HL-60 (cell line): ENCODE measurements at regions not wholly inside any gene's neighbourhood (a gene's known extent, or its start where the extent isn't known, plus 50 kb on each side); places are given as distances from the start of the nearest gene placed in this dataset.

ENCODE experiments used
- DNase-seq, 2 experiments: peaks; one replicate each; pipeline ENCODE4 v3.0.0-alpha.2; 2010 to 2020; ENCODE audit warnings: low read depth in 1 of 2, low spot score in 1 of 2
- H3K27ac ChIP-seq: fragments of 250-450 bp; sonication (Bioruptor Pico); replicated peaks from 2 replicates; pipeline ENCODE4 v1.5.1; 2020; ENCODE audit warnings: mild to moderate bottlenecking, moderate library complexity
- H3K27me3 ChIP-seq: fragments of 250-450 bp; sonication (Bioruptor Pico); 2 replicates; pipeline ENCODE4 v1.5.1; 2021; ENCODE audit warnings: mild to moderate bottlenecking, moderate library complexity; ENCODE audit not compliant: insufficient read depth, poor library complexity, severe bottlenecking
- H3K4me3 ChIP-seq: replicated peaks from 2 replicates; pipeline ENCODE4 v1.5.1; 2011; ENCODE audit warnings: mild to moderate bottlenecking, control low read depth, low read length; ENCODE audit not compliant: insufficient read depth
- GABPA ChIP-seq: IDR thresholded peaks from 2 replicates; pipeline ENCODE4 v1.6.1; 2012; ENCODE audit warnings: low read depth
- POLR2AphosphoS5 ChIP-seq: IDR thresholded peaks from 2 replicates; pipeline ENCODE4 v1.6.1; 2012; ENCODE audit warnings: low read depth
- SPI1 ChIP-seq: IDR thresholded peaks from 2 replicates; pipeline ENCODE4 v1.6.1; 2012; ENCODE audit warnings: low read depth, mild to moderate bottlenecking, borderline replicate concordance
- TF ChIP-seq, protein P1 (sequence below): IDR thresholded peaks from one replicate; pipeline ENCODE4 v1.5.1; 2011; ENCODE audit warnings: low read length, control low read depth, inconsistent platforms; ENCODE audit not compliant: insufficient read depth
- TF ChIP-seq, protein P2 (sequence below): IDR thresholded peaks from 2 replicates; pipeline ENCODE4 v1.6.1; 2012; ENCODE audit warnings: low read depth; ENCODE audit not compliant: insufficient replicate concordance

DNA sequence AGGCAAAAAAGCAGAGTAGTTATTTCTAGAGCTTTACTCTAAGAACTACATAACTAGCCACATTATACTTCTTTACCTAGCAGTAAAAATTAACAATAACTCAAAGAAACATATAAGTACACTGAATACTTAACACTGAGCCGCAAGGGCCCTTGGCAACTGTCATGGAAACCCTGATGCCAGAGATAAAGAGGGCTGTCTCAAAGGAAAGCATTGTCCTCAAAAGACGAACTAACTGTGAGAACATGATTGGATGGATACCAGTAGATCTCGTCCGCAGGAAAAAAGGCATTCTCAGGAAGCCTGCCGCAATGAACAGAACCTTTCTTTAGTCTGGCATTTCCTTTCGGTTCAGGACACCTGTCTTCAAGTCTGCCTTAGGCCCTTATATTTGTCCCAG, 379.0 kb upstream of the SLC30A5 start:
- no peak for DNase-seq

DNA sequence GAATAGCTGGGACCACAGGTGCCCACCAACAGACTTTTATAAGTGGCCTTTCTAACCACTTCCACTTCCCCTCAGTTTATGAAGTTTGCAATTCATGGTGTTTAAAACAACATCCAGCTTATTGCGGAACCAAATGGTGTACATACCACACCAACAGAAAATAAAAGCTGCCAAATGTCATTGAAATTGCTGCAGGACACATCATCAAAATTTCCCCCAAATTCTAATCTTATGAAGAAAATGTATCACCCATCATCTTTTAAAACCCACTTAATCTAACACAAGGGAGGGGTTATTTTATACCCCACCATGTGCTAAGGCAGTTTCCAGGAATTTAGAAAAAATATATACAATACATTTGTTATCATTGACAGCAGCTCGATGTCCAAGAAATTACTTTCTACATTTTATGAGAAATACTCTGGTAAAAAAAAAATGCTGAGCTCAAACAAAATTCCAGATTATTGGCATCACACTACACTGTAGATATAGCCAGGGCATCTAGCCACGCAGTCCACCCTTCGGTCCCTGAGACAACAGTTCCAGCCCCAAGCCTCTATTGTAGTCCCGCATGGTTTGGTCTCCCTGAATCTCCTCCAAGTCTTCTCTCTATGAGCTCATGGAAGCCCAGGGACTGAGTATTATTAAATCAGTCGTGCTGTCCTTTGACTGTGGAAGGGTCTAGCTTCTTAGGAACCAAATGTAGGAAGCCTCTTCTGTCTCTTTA, 372.8 kb upstream of the SLC30A5 start:
- TF ChIP-seq, protein P1, sequence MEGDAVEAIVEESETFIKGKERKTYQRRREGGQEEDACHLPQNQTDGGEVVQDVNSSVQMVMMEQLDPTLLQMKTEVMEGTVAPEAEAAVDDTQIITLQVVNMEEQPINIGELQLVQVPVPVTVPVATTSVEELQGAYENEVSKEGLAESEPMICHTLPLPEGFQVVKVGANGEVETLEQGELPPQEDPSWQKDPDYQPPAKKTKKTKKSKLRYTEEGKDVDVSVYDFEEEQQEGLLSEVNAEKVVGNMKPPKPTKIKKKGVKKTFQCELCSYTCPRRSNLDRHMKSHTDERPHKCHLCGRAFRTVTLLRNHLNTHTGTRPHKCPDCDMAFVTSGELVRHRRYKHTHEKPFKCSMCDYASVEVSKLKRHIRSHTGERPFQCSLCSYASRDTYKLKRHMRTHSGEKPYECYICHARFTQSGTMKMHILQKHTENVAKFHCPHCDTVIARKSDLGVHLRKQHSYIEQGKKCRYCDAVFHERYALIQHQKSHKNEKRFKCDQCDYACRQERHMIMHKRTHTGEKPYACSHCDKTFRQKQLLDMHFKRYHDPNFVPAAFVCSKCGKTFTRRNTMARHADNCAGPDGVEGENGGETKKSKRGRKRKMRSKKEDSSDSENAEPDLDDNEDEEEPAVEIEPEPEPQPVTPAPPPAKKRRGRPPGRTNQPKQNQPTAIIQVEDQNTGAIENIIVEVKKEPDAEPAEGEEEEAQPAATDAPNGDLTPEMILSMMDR: no peak
- no peak for TF ChIP-seq POLR2AphosphoS5
- Histone ChIP-seq H3K4me3 (no peak overlapping the region), H3K27ac (no peak overlapping the region), H3K27me3 (no peaks in the 10 kb centered on the region)
- no peak for DNase-seq

More for the DNA sequence above, 379.0 kb upstream of the SLC30A5 start:
- TF ChIP-seq, protein P1: no peak
- TF ChIP-seq POLR2AphosphoS5 (no peak), SPI1 (no peak), GABPA (no peak)
- TF ChIP-seq, protein P2, sequence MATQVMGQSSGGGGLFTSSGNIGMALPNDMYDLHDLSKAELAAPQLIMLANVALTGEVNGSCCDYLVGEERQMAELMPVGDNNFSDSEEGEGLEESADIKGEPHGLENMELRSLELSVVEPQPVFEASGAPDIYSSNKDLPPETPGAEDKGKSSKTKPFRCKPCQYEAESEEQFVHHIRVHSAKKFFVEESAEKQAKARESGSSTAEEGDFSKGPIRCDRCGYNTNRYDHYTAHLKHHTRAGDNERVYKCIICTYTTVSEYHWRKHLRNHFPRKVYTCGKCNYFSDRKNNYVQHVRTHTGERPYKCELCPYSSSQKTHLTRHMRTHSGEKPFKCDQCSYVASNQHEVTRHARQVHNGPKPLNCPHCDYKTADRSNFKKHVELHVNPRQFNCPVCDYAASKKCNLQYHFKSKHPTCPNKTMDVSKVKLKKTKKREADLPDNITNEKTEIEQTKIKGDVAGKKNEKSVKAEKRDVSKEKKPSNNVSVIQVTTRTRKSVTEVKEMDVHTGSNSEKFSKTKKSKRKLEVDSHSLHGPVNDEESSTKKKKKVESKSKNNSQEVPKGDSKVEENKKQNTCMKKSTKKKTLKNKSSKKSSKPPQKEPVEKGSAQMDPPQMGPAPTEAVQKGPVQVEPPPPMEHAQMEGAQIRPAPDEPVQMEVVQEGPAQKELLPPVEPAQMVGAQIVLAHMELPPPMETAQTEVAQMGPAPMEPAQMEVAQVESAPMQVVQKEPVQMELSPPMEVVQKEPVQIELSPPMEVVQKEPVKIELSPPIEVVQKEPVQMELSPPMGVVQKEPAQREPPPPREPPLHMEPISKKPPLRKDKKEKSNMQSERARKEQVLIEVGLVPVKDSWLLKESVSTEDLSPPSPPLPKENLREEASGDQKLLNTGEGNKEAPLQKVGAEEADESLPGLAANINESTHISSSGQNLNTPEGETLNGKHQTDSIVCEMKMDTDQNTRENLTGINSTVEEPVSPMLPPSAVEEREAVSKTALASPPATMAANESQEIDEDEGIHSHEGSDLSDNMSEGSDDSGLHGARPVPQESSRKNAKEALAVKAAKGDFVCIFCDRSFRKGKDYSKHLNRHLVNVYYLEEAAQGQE: no peak
- H3K4me3 ChIP-seq: no peak overlapping the region
- no peak overlapping the region for H3K27ac ChIP-seq
- H3K27me3 ChIP-seq: no peaks in the 10 kb centered on the region

DNA sequence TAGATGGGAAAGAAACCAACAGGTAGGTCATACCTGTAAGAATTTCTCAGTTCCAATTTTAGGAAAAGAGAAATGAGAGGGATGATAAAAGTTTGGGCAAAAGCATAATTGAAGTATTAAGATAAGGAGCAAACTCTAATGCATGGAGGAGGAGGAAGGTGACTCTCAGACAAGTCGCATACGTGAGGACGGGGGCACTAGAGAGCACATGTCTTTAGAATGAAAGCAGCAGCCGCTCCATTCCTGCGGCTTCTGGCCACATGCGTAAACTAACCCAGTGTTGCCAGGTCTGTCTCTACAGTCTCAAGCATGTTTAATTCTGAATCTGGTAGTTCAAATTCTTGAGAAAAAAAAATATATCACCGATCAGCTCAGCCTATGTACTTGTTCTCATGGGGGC, 371.5 kb upstream of the SLC30A5 start:
- Histone ChIP-seq H3K27ac (no peak overlapping the region), H3K27me3 (no peaks in the 10 kb centered on the region), H3K4me3 (no peak overlapping the region)
- no peak for DNase-seq
- TF ChIP-seq GABPA (no peak), SPI1 (no peak), POLR2AphosphoS5 (no peak)
- TF ChIP-seq, protein P1: no peak
- TF ChIP-seq, protein P2: no peak
